GM12878 (cell line): ENCODE measurements at regions not wholly inside any gene's neighbourhood (a gene's known extent, or its start where the extent isn't known, plus 50 kb on each side); places are given as distances from the start of the nearest gene placed in this dataset.

Experiments
- ATAC-seq: fragments of 200-7000 bp; cut with Tn5 transposase; 3 replicates; pipeline ENCODE4 v1.9.1; 2020; ENCODE audit warnings: mild to moderate bottlenecking, moderate library complexity
- BruUV-seq: library from RNA; stranded (reverse); fragments of 400-500 nt; replicated peaks from 2 replicates; lab custom pipeline; 2021; lab: Mats Ljungman, UMichigan
- CTCF ChIA-PET: fragments of 300-600 bp; sonication (Branson Sonifier 250); formaldehyde crosslinking; extraction: SDS; loops from one replicate; lab custom pipeline; 2021; ENCODE audit warnings: inconsistent platforms; lab: Yijun Ruan, JAX
- POLR2A ChIA-PET: fragments of 350-600 bp; formaldehyde crosslinking; extraction: SDS; loops from one replicate; lab custom pipeline; 2021; ENCODE audit warnings: inconsistent platforms; lab: Charles Lee
- RAD21 ChIA-PET: fragments of 300-600 bp; sonication (Branson Sonifier 250); formaldehyde crosslinking; loops from one replicate; lab custom pipeline; 2023; ENCODE audit warnings: antibody characterized with exemption; ENCODE audit not compliant: unreplicated experiment; lab: Charles Lee
- SMC1A ChIA-PET: fragments of 300-600 bp; sonication (Branson Sonifier 250); formaldehyde crosslinking; loops from one replicate; lab custom pipeline; 2023; ENCODE audit not compliant: unreplicated experiment, uncharacterized antibody; lab: Charles Lee
- DNase-seq: peaks from one replicate; pipeline ENCODE4 v3.0.0-alpha.2; 2011; ENCODE audit warnings: low read depth, low spot score
- FAIRE-seq: peaks from 3 replicates; lab custom pipeline; 2011; peaks lifted over from hg19 to GRCh38; lab: Jason Lieb, UNC
- H2AFZ ChIP-seq: 2 replicates; pipeline ENCODE4 v1.6.0; 2011; ENCODE audit warnings: low read depth, low read length, control low read depth; ENCODE audit not compliant: control insufficient read depth
- H3K27ac ChIP-seq: 2 replicates; pipeline ENCODE4 v1.5.1; 2011; ENCODE audit warnings: control low read depth; ENCODE audit not compliant: control insufficient read depth, insufficient read depth
- H3K27me3 ChIP-seq, 2 experiments: replicated peaks in 1 of 2; 2 replicates each; pipeline versions ENCODE4 v1.6.0 to v1.6.1; 2011; ENCODE audit warnings: low read length in 1 of 2; ENCODE audit not compliant: control insufficient read depth in 2 of 2, insufficient read depth in 2 of 2
- H3K36me3 ChIP-seq, 2 experiments: 2 replicates each; pipeline ENCODE4 v1.5.1; 2011; ENCODE audit warnings: low read length in 1 of 2; ENCODE audit not compliant: control insufficient read depth in 2 of 2, insufficient read depth in 2 of 2
- H3K4me1 ChIP-seq: 2 replicates; pipeline ENCODE4 v1.6.1; 2011; ENCODE audit warnings: mild to moderate bottlenecking, low read length, moderate library complexity, mixed read lengths; ENCODE audit not compliant: control insufficient read depth, insufficient read depth
- H3K4me2 ChIP-seq: 2 replicates; pipeline ENCODE4 v1.6.0; 2011; ENCODE audit warnings: control low read depth; ENCODE audit not compliant: control insufficient read depth, insufficient read depth
- H3K4me3 ChIP-seq: fragments of 200-600 bp; sonication (generic); 2 replicates; pipeline ENCODE4 v1.5.1; 2016
- H3K79me2 ChIP-seq: 2 replicates; pipeline ENCODE4 v1.6.0; 2011; ENCODE audit warnings: low read length; ENCODE audit not compliant: control insufficient read depth, insufficient read depth
- H3K9ac ChIP-seq: 2 replicates; pipeline ENCODE4 v1.8.0; 2011; ENCODE audit warnings: low read length, control low read depth, mixed read lengths; ENCODE audit not compliant: control insufficient read depth, insufficient read depth
- H3K9me3 ChIP-seq: replicated peaks from 3 replicates; pipeline ENCODE4 v1.5.1; 2011; ENCODE audit warnings: mild to moderate bottlenecking, low read length; ENCODE audit not compliant: control insufficient read depth, insufficient read depth
- H4K20me1 ChIP-seq: 2 replicates; pipeline ENCODE4 v1.6.0; 2011; ENCODE audit not compliant: control insufficient read depth, insufficient read depth
- ATF7 ChIP-seq: fragments of 450-650 bp; IDR thresholded peaks from 2 replicates; pipeline ENCODE4 v1.6.1; 2016; ENCODE audit warnings: low read depth, mild to moderate bottlenecking
- ETV6 ChIP-seq, 2 experiments: fragments of 450-650 bp in 1 of 2; IDR thresholded peaks in 1 of 2; conservative IDR thresholded peaks in 1 of 2; 2 replicates each; pipeline ENCODE4 v1.6.1; 2014; ENCODE audit warnings: antibody characterized with exemption in 1 of 2, borderline replicate concordance in 1 of 2, low read depth in 1 of 2, mild to moderate bottlenecking in 1 of 2, moderate library complexity in 1 of 2
- FOXK2 ChIP-seq: fragments of 450-650 bp; IDR thresholded peaks from 2 replicates; pipeline ENCODE4 v1.6.1; 2017; ENCODE audit warnings: mild to moderate bottlenecking, moderate library complexity
- HCFC1 ChIP-seq: fragments of 150-350 bp; IDR thresholded peaks from 2 replicates; pipeline ENCODE4 v1.6.1; 2014; ENCODE audit warnings: low read length
- HDAC2 ChIP-seq: fragments of 200-600 bp; sonication (generic); IDR thresholded peaks from 2 replicates; pipeline ENCODE4 v1.6.1; 2017
- MAX ChIP-seq: IDR thresholded peaks from 2 replicates; pipeline ENCODE4 v1.6.1; 2012; ENCODE audit warnings: low read depth, low read length, improper control_type of control experiment
- MXI1 ChIP-seq: fragments of 150-350 bp; IDR thresholded peaks from 2 replicates; pipeline ENCODE4 v1.6.1; 2011; ENCODE audit warnings: low read depth, mild to moderate bottlenecking, inconsistent platforms, low read length, improper control_type of control experiment
- NBN ChIP-seq: fragments of 450-650 bp; IDR thresholded peaks from 2 replicates; pipeline ENCODE4 v1.6.1; 2016
- NFIC ChIP-seq: IDR thresholded peaks from 2 replicates; pipeline ENCODE4 v1.6.1; 2012; ENCODE audit warnings: low read depth, mild to moderate bottlenecking, inconsistent platforms, low read length, moderate library complexity
- RAD21 ChIP-seq: IDR thresholded peaks from 2 replicates; pipeline ENCODE4 v1.6.1; 2011; ENCODE audit warnings: mild to moderate bottlenecking, low read depth, low read length, moderate library complexity; ENCODE audit not compliant: insufficient read depth
- REST ChIP-seq: IDR thresholded peaks from 2 replicates; pipeline ENCODE4 v1.6.1; 2012; ENCODE audit warnings: mild to moderate bottlenecking, low read depth, low read length
- SMAD5 ChIP-seq: IDR thresholded peaks from 2 replicates; pipeline ENCODE4 v1.6.1; 2016; ENCODE audit warnings: antibody characterized with exemption, low read depth
- TAF1 ChIP-seq: IDR thresholded peaks from 2 replicates; pipeline ENCODE4 v1.6.1; 2011; ENCODE audit warnings: mild to moderate bottlenecking, low read depth, low read length, borderline replicate concordance
- TCF12 ChIP-seq: IDR thresholded peaks from 2 replicates; pipeline ENCODE4 v1.6.1; 2011; ENCODE audit warnings: low read depth, mild to moderate bottlenecking, low read length
- YBX1 ChIP-seq: fragments of 450-650 bp; IDR thresholded peaks from 2 replicates; pipeline ENCODE4 v1.6.1; 2016; ENCODE audit warnings: antibody characterized with exemption
- YY1 ChIP-seq: IDR thresholded peaks from 2 replicates; pipeline ENCODE4 v1.6.1; 2011; ENCODE audit warnings: low read depth, mild to moderate bottlenecking, low read length
- ZNF622 ChIP-seq: fragments of 450-650 bp; IDR thresholded peaks from 2 replicates; pipeline ENCODE4 v1.6.1; 2017; ENCODE audit warnings: mild to moderate bottlenecking, inconsistent platforms
- ZNF687 ChIP-seq: fragments of 450-650 bp; IDR thresholded peaks from 2 replicates; pipeline ENCODE4 v1.6.1; 2017; ENCODE audit warnings: mild to moderate bottlenecking, moderate library complexity
- ZZZ3 ChIP-seq: IDR thresholded peaks from 2 replicates; pipeline ENCODE4 v1.6.1; 2011; ENCODE audit warnings: low read depth; ENCODE audit not compliant: control insufficient read depth, insufficient read length
- WGBS: methylation state at CpG from one replicate; pipeline ENCODE4 v1.1.6; 2016; ENCODE audit warnings: low lambda C conversion rate; ENCODE audit not compliant: insufficient replicate concordance, insufficient coverage; ENCODE audit errors: missing lambda C conversion rate; 5-methylcytosine and 5-hydroxymethylcytosine counted together
- in situ Hi-C: fragments of 300-500 bp; cut with MboI; formaldehyde crosslinking; loops from 9 replicates; pipeline ENCODE4 v1.14.3; 2018; ENCODE audit warnings: mixed read lengths
- intact Hi-C: fragments of 100-400 bp; cut with micrococcal nuclease; formaldehyde crosslinking; loops from one replicate; pipeline ENCODE4 v1.14.2; 2022; ENCODE audit not compliant: unreplicated experiment

- ATAC-seq (no peak), DNase-seq (no peak), FAIRE-seq (no peak)
- POLR2A ChIA-PET, result no interaction called here
- H3K79me2 ChIP-seq, result no peaks in the 10 kb centered on the region
- no peak overlapping the region for H3K4me3 ChIP-seq
- H4K20me1 ChIP-seq, result no peaks in the 10 kb centered on the region
- no peaks in the 10 kb centered on the region for H3K4me1 ChIP-seq
- intact Hi-C loops (no loop called here), in situ Hi-C loops (no loop called here)
- TF ChIP-seq SMAD5, result no peak
- no peak for TF ChIP-seq YBX1
- TF ChIP-seq TAF1, result no peak
- TF ChIP-seq RAD21, result no peak
- no peak for TF ChIP-seq MXI1
- no peak for TF ChIP-seq FOXK2
- no peak for TF ChIP-seq TCF12
- TF ChIP-seq ZNF687, result no peak
- TF ChIP-seq REST, result no peak
- TF ChIP-seq YY1, result no peak
- TF ChIP-seq HDAC2, result no peak
- TF ChIP-seq ZZZ3, result no peak
- TF ChIP-seq ATF7, result no peak
- no peak for TF ChIP-seq ZNF622
- no peak for TF ChIP-seq NBN
- TF ChIP-seq NFIC, result no peak
- TF ChIP-seq HCFC1, result no peak
- TF ChIP-seq ETV6 (conservative IDR thresholded peaks at IDR 0.05 in 1 of 2, IDR thresholded peaks at IDR 0.05 in 1 of 2; ENCODE audit: borderline replicate concordance in 1 of 2, low read depth in 1 of 2), result no peak
- no peak for TF ChIP-seq MAX
- H3K9ac ChIP-seq, result no peak overlapping the region
- no peaks in the 10 kb centered on the region for H3K27me3 ChIP-seq
- H3K9me3 ChIP-seq, result no peaks in the 10 kb centered on the region
- CTCF ChIA-PET, result no interaction called here
- 0% methylated on average over 1 of the region's 1 CpG for WGBS
- H2AFZ ChIP-seq, result no peak overlapping the region
- no TSS peak for BruUV-seq
- RAD21 ChIA-PET, result no interaction called here
- no peaks in the 10 kb centered on the region for H3K36me3 ChIP-seq
- SMC1A ChIA-PET, result no interaction called here
- no peak overlapping the region for H3K27ac ChIP-seq
- no peak overlapping the region for H3K4me2 ChIP-seq
These were observed 84.1 kb upstream of the ETV1 start for GRCh38 chr7:14073543-14073942.
